HG02870 (cell line): ENCODE measurements at regions not wholly inside any gene's neighbourhood (a gene's known extent, or its start where the extent isn't known, plus 50 kb on each side); places are given as distances from the start of the nearest gene placed in this dataset.
"Not testable (repeated sequence)": the region's sequence is repeated elsewhere in the genome, so short reads cannot be mapped to it uniquely, and the experiment has no call there.

Source experiments
- ATAC-seq: cut with Tn5 transposase; IDR thresholded peaks from one replicate; pipeline ENCODE4 v1.9.1; 2021; ENCODE audit warnings: mild to moderate bottlenecking, moderate library complexity; ENCODE audit not compliant: unreplicated experiment

- ATAC-seq: no peak
These were observed 173.4 kb downstream of the TMEM200C start for GRCh38 chr18:5721924-5722323.

- ATAC-seq: no peak
These were observed 175.2 kb downstream of the TMEM200C start for GRCh38 chr18:5720132-5720531.

GRCh38 chr18:5717256-5717655 lies 173.5 kb upstream of the EPB41L3 start:
- no peak for ATAC-seq

GRCh38 chr18:5710676-5711075 lies 166.9 kb upstream of the EPB41L3 start:
- no peak for ATAC-seq

GRCh38 chr18:5710235-5710634 lies 166.4 kb upstream of the EPB41L3 start:
- no peak for ATAC-seq

GRCh38 chr18:5709476-5710095 lies 165.8 kb upstream of the EPB41L3 start:
- ATAC-seq: no peak

GRCh38 chr18:5707586-5707985 lies 163.8 kb upstream of the EPB41L3 start:
- ATAC-seq: no peak

- ATAC-seq: no peak
These were observed 161.6 kb upstream of the EPB41L3 start for GRCh38 chr18:5705393-5705792.

- ATAC-seq: no peak
These were observed 161.1 kb upstream of the EPB41L3 start for GRCh38 chr18:5704847-5705246.

GRCh38 chr18:5702016-5702415 lies 158.2 kb upstream of the EPB41L3 start:
- ATAC-seq: not testable (repeated sequence)

GRCh38 chr18:5693699-5694294 lies 150.0 kb upstream of the EPB41L3 start:
- no peak for ATAC-seq

GRCh38 chr18:5678779-5679406 lies 135.1 kb upstream of the EPB41L3 start:
- ATAC-seq: no peak

- ATAC-seq: no peak
These were observed 134.5 kb upstream of the EPB41L3 start for GRCh38 chr18:5678278-5678677.

GRCh38 chr18:5673616-5674015 lies 129.8 kb upstream of the EPB41L3 start:
- no peak for ATAC-seq

- ATAC-seq: no peak
These were observed 125.8 kb upstream of the EPB41L3 start for GRCh38 chr18:5669585-5669984.

- no peak for ATAC-seq
These were observed 124.4 kb upstream of the EPB41L3 start for GRCh38 chr18:5668087-5668715.

GRCh38 chr18:5667356-5667755 lies 123.6 kb upstream of the EPB41L3 start:
- ATAC-seq: no peak

GRCh38 chr18:5662586-5663090 lies 118.8 kb upstream of the EPB41L3 start:
- no peak for ATAC-seq

GRCh38 chr18:5661179-5661578 lies 117.4 kb upstream of the EPB41L3 start:
- no peak for ATAC-seq

- ATAC-seq: no peak
These were observed 110.0 kb upstream of the EPB41L3 start for GRCh38 chr18:5653802-5654201.

- ATAC-seq: no peak
These were observed 107.9 kb upstream of the EPB41L3 start for GRCh38 chr18:5651736-5652135.

- ATAC-seq: no peak
These were observed 105.6 kb upstream of the EPB41L3 start for GRCh38 chr18:5649439-5649838.
